Stimulated activated CD8-positive, alpha-beta memory T cell treated with anti-CD3 and anti-CD28 coated beads, Interleukin-4, amount 100 ng/mL, for 48 hours (primary cell): ENCODE measurements at regions not wholly inside any gene's neighbourhood (a gene's known extent, or its start where the extent isn't known, plus 50 kb on each side); places are given as distances from the start of the nearest gene placed in this dataset.
"Not testable (repeated sequence)": the region's sequence is repeated elsewhere in the genome, so short reads cannot be mapped to it uniquely, and the experiment has no call there.

Source experiments
- DNase-seq: peaks from one replicate; pipeline ENCODE4 v3.0.0-alpha.2; 2020

GRCh38 chr3:66633402-66634381 is 132.9 kb upstream of the LRIG1 start:
- DNase-seq = no peak

DNA sequence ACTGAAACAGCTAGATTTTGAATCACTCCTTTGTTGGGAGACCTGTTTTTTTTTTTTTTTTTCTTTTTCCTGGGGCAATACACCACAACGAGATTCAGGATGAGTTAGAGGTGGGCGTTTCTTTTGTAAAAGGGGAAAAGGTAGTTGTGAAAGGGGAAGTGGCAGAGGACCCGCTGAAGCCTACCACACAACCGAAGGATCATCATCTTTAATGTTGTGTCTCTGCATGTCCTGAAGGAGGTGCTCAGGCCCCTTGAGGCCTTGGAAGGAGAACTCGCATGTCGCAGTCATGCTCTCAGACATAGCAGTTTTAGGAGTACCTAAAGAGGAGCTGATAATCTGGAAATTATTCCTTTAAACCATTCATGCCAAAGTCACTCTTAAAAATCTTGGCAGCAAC is 137.9 kb upstream of the LRIG1 start:
- DNase-seq = no peak

- DNase-seq = no peak
Observed at GRCh38 chr3:66639809-66640356, 139.1 kb upstream of the LRIG1 start.

DNA sequence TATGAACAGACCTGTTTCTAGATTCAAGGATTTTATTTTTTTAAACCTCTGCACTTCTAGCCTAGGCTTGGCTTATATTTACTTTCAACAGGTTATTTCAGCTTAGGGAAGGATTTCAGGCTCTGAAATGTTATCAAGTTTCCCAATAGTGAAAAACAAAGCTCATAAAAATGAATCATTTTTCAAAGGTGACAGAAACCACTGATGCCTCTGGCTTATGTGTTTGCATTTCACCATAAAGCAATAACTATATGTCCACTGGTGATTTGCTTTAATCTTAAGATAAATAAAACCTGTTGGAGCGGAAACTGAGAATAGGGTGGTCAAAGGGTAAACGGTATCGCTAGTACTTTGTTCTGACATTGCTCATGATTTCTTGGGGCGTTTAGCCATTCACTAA is 141.2 kb upstream of the LRIG1 start:
- DNase-seq = no peak

GRCh38 chr3:66642484-66642883 is 141.7 kb upstream of the LRIG1 start:
- DNase-seq = no peak

- no peak for DNase-seq
Observed at GRCh38 chr3:66644549-66644948, 143.7 kb upstream of the LRIG1 start.

- DNase-seq = no peak
Observed at GRCh38 chr3:66648975-66649374, 148.2 kb upstream of the LRIG1 start.

- not testable (repeated sequence) for DNase-seq
Observed at GRCh38 chr3:66651520-66651919, 150.7 kb upstream of the LRIG1 start.

- DNase-seq = not testable (repeated sequence)
Observed at GRCh38 chr3:66652100-66652499, 151.3 kb upstream of the LRIG1 start.

DNA sequence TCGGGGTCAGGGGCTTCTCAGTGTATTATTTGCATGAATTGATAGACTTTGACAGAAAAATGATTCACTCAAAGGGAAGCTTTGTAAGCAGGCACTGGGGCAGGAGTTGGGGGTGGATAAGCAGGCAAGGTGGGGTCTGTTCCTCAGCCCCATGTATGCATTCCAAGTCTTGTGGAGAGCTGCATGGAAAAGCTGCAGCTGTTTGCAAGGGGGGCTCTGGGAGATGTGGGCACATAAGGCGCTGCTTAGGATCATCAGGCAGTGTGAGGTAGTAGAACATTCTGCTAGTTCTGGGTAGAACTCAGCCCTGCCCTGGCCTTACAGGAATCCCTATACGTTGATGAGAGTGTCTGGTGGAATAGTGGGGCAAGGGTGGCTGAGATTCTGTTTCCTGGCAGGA is 154.2 kb upstream of the LRIG1 start:
- DNase-seq = no peak

- DNase-seq = no peak
Observed at GRCh38 chr3:66655671-66656070, 154.8 kb upstream of the LRIG1 start.

GRCh38 chr3:66656609-66657008 is 155.8 kb upstream of the LRIG1 start:
- no peak for DNase-seq

- DNase-seq = no peak
Observed at GRCh38 chr3:66659056-66659455, 158.2 kb upstream of the LRIG1 start.

DNA sequence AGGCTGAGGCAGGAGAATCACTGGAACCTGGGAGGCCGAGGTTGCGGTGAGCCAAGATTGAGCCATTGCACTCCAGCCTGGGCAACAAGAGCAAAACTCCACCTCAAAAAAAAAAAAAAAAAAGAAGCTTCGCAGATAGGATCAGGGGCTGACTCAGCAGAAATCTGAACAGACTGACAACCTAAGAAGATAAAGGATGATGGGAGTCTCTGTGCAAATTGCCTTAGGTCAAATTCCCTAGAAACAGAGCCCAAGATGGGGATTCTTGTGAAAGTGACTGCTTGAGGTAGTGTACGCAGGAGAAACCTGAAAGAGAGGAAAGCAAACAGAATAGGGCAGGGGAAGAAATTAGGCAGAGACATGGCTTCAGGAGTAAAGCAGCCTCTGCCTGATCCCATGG is 160.8 kb upstream of the LRIG1 start:
- no peak for DNase-seq

- DNase-seq = no peak
Observed at GRCh38 chr3:66662894-66663293, 162.1 kb upstream of the LRIG1 start.

DNA sequence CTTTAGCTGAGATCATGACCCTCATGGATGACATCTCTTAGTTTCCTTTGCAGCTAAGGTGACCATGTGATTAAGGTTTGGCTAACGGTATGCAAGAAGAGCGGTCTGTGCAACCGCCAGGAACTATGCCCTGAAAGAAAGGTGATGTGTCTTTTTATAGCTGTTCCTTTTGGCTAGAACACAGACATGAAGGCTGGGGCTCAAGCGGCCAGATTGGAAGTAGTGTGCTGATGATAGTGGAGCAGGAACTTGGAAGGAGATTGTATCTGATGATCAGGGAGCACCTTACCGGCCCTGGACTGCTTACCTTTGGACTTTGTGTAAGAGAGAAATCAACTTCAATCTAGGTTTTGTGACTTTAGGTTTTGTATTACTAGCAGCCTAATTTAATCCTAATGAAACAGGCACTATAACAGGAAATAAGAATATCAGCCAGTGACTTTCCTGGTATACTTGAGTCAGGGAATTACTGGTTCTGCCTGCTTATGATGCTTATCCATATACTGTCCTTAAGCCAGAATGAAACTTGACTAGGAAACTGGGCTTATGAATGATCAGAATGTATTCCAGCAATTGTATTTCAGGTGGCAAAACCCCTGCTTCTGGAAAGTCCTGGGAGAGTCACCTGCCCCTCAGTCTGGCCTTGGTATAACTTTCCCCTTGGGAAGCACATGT is 164.3 kb upstream of the LRIG1 start:
- DNase-seq = no peak

GRCh38 chr3:66666362-66666761 is 165.5 kb upstream of the LRIG1 start:
- DNase-seq = no peak

- DNase-seq = no peak
Observed at GRCh38 chr3:66667263-66667662, 166.4 kb upstream of the LRIG1 start.

DNA sequence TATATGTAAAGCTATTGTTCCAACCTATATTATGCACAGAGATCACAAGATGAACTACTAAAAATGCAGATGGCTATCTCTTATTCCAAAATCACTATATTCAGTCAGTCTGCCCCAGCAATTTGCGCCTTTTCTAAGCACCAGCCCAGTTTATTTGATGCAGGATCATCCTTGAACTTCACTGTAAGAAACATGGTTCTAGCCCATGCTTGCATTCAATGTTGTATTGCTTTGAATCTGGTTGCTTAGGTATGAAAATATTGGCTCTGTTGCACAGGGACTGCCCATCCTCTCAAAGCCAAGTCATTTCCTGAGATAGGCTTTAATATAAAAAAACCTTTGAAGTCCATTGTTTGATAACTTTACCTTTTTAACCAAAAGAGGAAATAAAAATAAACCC is 170.5 kb upstream of the LRIG1 start:
- DNase-seq = no peak

DNA sequence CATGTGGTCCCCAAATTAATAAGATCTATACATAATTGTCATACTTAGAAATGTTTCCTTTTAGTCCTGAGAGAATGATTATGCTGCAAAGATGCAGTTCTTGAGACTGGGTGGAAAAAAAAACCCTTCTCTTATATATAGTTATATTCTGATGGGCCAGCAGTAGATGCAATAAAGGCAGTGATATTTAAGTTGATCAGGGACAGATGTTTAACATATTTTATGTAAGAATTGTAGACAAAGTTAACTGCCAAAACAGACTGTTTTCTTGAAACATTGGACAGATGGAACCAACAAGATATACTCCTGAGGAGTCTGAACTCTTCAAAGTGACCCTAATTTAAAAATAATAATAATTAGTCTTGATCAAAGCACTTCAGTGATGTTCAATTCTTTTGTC is 172.0 kb upstream of the LRIG1 start:
- no peak for DNase-seq

DNA sequence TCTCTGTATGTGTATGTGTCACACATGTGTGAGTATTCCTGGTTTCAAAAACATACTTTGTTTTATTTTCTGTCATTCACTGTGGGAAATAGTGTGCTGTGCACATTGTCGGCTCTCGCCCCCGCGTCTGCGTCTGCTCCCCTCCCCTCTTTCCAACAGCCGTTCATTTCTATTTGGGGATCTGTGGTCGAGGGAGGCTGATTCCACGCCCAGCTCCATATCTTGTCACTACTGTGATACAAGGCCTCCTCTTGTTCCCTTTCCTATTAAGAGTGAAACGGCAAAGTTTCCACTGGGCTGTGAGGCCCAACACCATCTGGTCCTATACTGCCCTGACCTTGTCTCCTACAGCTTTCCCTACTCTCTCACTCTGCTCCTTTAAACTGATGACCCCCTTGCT is 172.5 kb upstream of the LRIG1 start:
- no peak for DNase-seq

GRCh38 chr3:66675366-66675765 is 174.5 kb upstream of the LRIG1 start:
- no peak for DNase-seq

GRCh38 chr3:66692042-66692765 is 191.4 kb upstream of the LRIG1 start:
- DNase-seq = no peak
